ENCODE measurements at regions not wholly inside any gene's neighbourhood (a gene's known extent, or its start where the extent isn't known, plus 50 kb on each side); places are given as distances from the start of the nearest gene placed in this dataset.

- no peak for TF ChIP-seq CTCF (IDR thresholded peaks at IDR 0.05)
- TF ChIP-seq POLR2A (IDR thresholded peaks at IDR 0.05) = no peak
These were observed 550.8 kb downstream of the BNC2 start for GRCh38 chr9:16319646-16320045.

Data from esophagus squamous epithelium (tissue), 4 donors.